GM19324 (cell line): ENCODE measurements at regions not wholly inside any gene's neighbourhood (a gene's known extent, or its start where the extent isn't known, plus 50 kb on each side); places are given as distances from the start of the nearest gene placed in this dataset.

Source experiments
- ATAC-seq: cut with Tn5 transposase; IDR thresholded peaks from one replicate; pipeline ENCODE4 v1.9.1; 2021; ENCODE audit warnings: mild to moderate bottlenecking, moderate library complexity; ENCODE audit not compliant: unreplicated experiment, low FRiP score

GRCh38 chr12:89951050-89951693 is 242.5 kb upstream of the ATP2B1 start:
- ATAC-seq, result no peak

GRCh38 chr12:89950421-89950820 is 241.8 kb upstream of the ATP2B1 start:
- ATAC-seq, result peak; percentile 55

DNA sequence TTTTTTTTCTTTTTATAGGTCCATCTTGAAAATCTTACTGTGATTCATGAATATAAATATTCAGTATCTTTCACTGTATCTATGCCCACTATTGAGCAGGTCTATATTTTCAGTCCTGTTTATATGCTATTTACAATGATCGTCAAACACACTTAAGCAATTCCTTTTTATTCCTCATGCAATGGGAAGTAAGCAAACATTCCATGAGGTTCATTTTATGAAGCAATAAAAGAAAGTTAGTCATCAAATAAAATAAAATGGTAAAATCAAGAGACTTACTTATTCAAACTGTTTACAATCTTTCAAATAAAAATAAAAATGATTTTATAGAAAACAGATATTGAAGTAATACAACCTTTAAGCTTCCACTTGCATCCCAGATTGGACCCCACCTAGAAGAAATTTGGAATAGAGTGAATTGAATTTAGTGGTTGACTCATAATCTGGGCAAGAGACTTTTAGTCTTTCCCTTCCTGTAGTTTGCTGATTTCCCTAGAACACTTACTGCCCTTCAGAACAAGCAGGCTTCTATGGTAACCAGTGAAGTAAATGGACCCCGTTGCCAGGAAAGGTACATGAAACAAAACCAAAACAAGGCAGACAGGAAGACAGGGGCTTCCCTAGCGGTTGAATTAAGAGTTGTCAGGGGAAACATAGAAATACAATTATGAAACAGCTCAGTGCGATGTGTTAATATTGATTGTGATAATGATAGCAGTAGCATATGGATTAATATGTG is 241.0 kb upstream of the ATP2B1 start:
- peak; percentile 84 for ATAC-seq

DNA sequence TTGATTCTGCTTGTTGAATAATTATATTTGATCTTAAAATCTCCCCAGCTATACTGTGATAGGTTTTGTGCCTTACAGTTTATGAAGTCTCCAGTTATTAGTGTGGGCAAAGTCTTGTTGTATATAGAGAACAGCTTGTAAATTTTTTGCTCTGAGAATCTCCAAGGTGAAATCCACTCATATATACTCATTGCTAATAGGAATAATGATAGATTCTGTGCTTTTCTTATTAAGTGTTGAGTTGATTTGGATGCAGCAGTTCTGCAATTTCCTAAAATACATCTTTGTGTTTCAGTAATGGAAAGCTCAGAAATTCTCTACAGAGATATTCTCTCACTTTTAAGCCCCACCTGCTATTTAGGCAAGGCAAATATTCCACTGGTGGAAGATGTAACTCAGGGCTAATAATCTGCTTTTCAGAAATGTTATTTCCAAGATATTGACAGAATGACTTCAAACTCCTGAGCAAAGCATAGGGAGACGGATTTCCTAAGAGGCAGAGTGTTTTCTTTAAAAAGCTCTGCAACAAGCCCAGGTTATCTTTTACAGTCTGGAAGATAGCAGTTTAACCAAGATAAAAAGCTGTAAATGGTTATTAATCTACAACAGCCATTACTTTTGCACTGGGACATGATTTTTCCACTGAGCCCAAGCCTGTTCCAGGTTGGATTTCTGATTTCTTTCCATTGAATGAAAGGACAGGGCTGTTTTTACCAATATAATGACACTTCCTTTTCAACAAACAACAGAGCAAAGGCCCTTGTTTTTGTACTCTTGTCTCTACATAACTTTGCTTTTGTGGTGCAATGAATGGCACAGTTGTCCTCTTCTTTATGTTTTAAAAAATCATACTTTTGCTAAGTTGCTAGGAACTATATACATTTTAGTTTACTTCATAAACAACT is 239.9 kb upstream of the ATP2B1 start:
- no peak for ATAC-seq

- ATAC-seq, result no peak
Observed at GRCh38 chr12:89947437-89948270, 239.0 kb upstream of the ATP2B1 start.

- no peak for ATAC-seq
Observed at GRCh38 chr12:89946518-89947135, 238.0 kb upstream of the ATP2B1 start.

DNA sequence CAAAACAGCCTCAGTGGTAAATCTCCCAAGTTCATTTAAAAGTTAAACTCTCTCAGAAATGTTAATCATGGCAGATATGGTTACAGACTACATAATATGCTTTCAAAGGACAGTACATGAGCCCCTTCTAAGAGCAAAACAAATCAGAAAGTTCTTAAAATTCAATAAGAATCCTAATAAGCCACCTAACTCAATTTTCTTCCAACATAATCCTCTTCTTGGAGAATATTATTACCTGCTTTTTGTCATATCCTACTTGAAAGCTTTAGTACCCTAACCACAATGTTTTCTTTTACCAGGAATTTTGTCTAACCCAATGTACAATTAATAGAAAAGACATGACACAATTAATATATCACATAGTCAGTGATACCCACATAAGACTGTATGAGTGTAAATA is 236.5 kb upstream of the ATP2B1 start:
- ATAC-seq, result no peak

DNA sequence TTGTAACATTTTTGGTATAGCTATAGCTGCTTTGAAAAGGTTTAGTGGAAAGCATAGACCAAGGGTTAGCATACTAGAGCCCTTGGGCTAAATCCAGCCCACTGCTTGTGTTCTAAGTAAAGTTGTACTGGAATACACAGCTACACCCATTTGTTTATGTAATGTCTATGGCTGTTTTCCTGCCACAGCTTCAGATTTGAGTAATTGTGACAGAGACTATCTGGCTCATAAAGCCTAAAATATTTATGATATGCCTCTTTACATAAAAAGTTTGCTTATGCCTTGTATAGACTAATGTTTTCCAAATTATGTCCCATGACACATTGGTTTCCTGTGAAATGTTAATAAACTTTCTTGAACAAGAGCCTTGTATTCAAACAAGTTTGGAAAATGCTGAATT is 234.8 kb upstream of the ATP2B1 start:
- ATAC-seq, result no peak

DNA sequence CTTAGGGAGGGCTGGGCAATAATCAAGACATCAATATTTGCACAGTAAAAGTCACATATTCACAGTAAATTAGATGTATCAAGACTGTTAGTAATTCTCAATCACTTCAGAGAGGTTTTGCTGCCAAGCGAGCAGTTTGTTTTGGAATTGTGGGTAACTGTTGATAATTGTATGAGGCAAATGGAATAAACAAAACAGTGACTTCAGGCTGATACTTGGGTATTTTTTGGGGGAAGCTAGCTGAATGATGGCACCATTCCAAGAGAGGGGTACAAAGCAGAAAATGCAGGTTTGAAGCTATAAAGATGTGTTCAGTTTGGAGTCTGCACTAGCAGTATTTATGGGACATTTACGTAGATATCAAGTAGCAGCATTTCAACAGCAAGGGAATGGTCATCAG is 232.8 kb upstream of the ATP2B1 start:
- no peak for ATAC-seq

DNA sequence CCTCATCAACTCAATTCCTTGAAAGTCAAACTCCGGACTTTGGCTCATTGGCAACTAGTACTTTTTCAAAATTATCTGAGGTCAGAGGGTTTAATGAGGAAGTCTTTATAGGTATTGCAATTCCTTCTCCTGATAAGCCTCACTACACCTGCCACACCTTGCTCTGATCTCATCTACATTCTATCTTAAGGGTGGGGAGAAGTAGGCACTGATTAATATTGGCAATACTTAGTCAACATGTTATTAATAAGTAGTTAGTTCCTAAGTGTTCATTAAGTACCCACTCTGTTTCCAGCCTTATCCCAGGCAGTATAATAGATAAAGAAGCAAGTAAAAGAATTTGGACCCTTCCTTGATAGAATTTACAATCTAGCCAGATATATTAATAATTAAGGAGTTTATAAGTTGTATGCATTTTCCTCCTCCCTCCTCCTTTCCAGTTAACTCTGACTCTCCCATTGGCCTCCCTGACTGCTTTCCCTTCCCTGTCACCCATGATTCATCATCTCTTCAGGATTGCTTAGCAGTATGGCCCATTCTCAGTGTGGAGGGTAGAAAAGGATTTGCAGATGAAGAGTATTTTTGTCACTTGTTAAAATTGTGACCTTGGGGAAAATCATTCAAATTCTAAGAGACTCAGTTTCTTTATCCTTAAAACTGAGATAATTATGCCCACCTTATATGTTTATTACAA is 231.0 kb upstream of the ATP2B1 start:
- no peak for ATAC-seq

DNA sequence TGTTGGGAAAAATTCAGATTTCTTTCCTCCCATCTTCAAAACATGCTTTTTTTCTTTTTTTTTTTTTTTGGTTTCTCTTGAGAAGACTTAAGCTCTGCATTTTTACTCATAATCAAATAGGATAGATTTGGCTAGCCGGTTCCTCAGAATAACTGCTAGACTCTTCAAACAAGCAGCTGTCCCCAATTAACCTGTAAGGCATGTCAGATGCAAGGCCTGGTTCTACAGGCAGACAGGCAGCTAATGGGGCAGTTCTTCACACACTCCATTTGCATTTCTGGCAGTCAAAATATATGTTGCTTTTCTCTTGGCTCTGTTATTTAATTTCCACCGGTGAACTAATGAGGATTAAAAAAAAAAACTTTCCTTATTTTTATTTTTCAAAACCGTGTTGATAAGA is 228.0 kb upstream of the ATP2B1 start:
- no peak for ATAC-seq

GRCh38 chr12:89935850-89936249 is 227.2 kb upstream of the ATP2B1 start:
- peak; percentile 54 for ATAC-seq

DNA sequence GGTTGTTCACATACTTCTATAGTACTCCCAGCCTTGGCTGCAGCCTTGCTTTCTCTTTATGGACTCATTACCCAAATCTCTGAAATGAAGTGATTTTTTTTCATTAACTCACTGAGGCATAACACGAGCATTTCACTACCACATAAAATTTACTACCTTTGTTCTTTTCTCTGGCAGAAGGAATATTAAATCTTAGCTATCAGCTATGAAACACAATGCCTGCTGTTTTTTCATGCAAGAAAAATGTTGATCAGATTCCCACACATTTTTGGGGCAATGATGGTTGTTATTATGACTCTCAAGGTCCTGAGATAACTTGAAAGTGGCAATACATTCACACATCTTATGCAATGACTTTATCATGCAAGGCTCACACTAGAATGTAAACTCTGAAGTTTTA is 225.3 kb upstream of the ATP2B1 start:
- ATAC-seq, result no peak

- ATAC-seq, result no peak
Observed at GRCh38 chr12:89932954-89933353, 224.3 kb upstream of the ATP2B1 start.

DNA sequence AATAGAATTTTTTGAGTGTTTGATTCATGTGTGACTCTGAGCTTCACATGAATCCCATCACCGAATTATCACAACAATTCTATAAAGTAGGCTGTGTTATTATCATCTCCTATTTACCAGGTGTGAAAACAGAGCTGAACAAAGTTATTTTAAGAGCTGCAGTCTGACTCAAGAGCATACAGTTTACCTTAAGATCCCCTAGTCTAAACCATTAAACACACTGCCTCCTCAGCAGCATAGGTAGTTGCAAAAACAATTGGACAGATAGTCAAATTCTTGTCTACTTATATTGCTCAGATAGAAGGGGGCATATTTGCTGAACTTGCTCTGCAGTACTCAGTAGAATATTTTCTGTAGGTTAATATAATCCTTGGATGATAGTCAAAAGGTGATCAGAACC is 219.8 kb upstream of the ATP2B1 start:
- no peak for ATAC-seq

- peak; percentile 98 for ATAC-seq
Observed at GRCh38 chr12:89927226-89927698, 218.6 kb upstream of the ATP2B1 start.

- ATAC-seq, result no peak
Observed at GRCh38 chr12:89924191-89924590, 215.6 kb upstream of the ATP2B1 start.

GRCh38 chr12:89923091-89923490 is 214.5 kb upstream of the ATP2B1 start:
- no peak for ATAC-seq

- no peak for ATAC-seq
Observed at GRCh38 chr12:89920866-89921265, 212.2 kb upstream of the ATP2B1 start.
